ENCODE measurements at regions not wholly inside any gene's neighbourhood (a gene's known extent, or its start where the extent isn't known, plus 50 kb on each side); places are given as distances from the start of the nearest gene placed in this dataset.

GRCh38 chr11:95517453-95517852, 272.1 kb downstream of the FAM76B start:
- dilution Hi-C loops (cut with HindIII; ENCODE audit: low sequenced_read_pairs, unreplicated experiment): no loop called here
- CTCF ChIA-PET: interaction anchor here (0.8 kb wide), 1 partner anchor 347 kb away, joined by 3 read pairs; no protein-coding TSS in a partner anchor

More at GRCh38 chr11:95517453-95517852, 272.1 kb downstream of the FAM76B start:
- Histone ChIP-seq H4K5ac (ENCODE audit: low read depth, low read length) (no peak overlapping the region), H4K91ac (ENCODE audit: insufficient read depth, low read depth, low read length) (no peak overlapping the region; the same call in 1 of the 2 replicates), H3K4ac (ENCODE audit: low read depth, low read length) (no peak overlapping the region), H3K56ac (ENCODE audit: extremely low read depth, insufficient read depth, low read length) (no peak overlapping the region), H3K14ac (replicated peaks; ENCODE audit: low read depth, low read length) (no peak overlapping the region), H3K9me1 (ENCODE audit: insufficient read depth, low read length) (no peaks in the 10 kb centered on the region; the same call in 1 of the 2 replicates), H2AK5ac (ENCODE audit: low read depth, low read length) (no peak overlapping the region; the same call in 1 of the 2 replicates), H3K27ac (ENCODE audit: insufficient read depth, low read length) (no peak overlapping the region), H2BK120ac (ENCODE audit: low read depth, low read length) (no peak overlapping the region), H3K36me3 (ENCODE audit: control insufficient read depth, insufficient read depth, low read length) (no peaks in the 10 kb centered on the region), H3K4me1 (ENCODE audit: control insufficient read depth, insufficient read depth, low read length) (peaks cover 6% of the 10 kb centered on the region), H3K9me3 (ENCODE audit: control insufficient read depth, insufficient read depth, low read length) (no peaks in the 10 kb centered on the region), H2BK15ac (ENCODE audit: low read depth, low read length) (no peak overlapping the region), H3K9ac (ENCODE audit: low read depth, low read length) (no peak overlapping the region), H4K8ac (ENCODE audit: low read depth in 2 of 2, low read length in 2 of 2) (no peak overlapping the region), H2BK5ac (ENCODE audit: low read depth, low read length, poor library complexity, severe bottlenecking) (no peak overlapping the region), H3K4me3 (ENCODE audit: insufficient read depth, low read depth, low read length) (no peak overlapping the region), H4K20me1 (ENCODE audit: insufficient read depth, low read length) (0 out of 2 replicates have a peak, but pooled peaks cover under 1% of the 10 kb centered on the region), H2AFZ (replicated peaks; ENCODE audit: low read length, poor library complexity) (no peak overlapping the region), H3K23ac (ENCODE audit: low read depth, low read length) (no peak overlapping the region), H3K18ac (ENCODE audit: low read depth, low read length) (no peak overlapping the region), H3K4me2 (ENCODE audit: low read depth, low read length) (no peak overlapping the region), H2BK20ac (ENCODE audit: low read depth, low read length) (no peak overlapping the region), H3K79me1 (ENCODE audit: low read depth in 1 of 2, low read length in 2 of 2) (no peaks in the 10 kb centered on the region), H3K27me3 (ENCODE audit: control insufficient read depth, insufficient read depth, low read length) (no peaks in the 10 kb centered on the region), H2AK9ac (replicated peaks; ENCODE audit: low read depth, low read length, poor library complexity) (peak overlapping the region; percentile 59)
- intact Hi-C loops (cut with micrococcal nuclease) (no loop called here), in situ Hi-C loops (cut with MboI; ENCODE audit: low sequenced_read_pairs) (no loop called here)
- no peak for TF ChIP-seq CHD1 (IDR thresholded peaks at IDR 0.05; ENCODE audit: low read depth, low read length)
- TF ChIP-seq FOS (IDR thresholded peaks at IDR 0.05; ENCODE audit: low read depth, low read length): no peak
- TF ChIP-seq SMC3 (IDR thresholded peaks at IDR 0.05; ENCODE audit: low read depth, low read length): no peak
- no peak for TF ChIP-seq RAD21 (IDR thresholded peaks at IDR 0.05; ENCODE audit: low read length)
- TF ChIP-seq MXI1 (IDR thresholded peaks at IDR 0.05; ENCODE audit: borderline replicate concordance, low read depth, low read length): no peak
- TF ChIP-seq BHLHE40 (IDR thresholded peaks at IDR 0.05; ENCODE audit: low read depth, low read length): no peak
- POLR2A ChIA-PET (ENCODE audit: unreplicated experiment): no interaction called here
- BruUV-seq (replicated peaks): no TSS peak
- WGBS, 2 experiments (ENCODE audit: extremely low coverage in 2 of 2, insufficient read length in 1 of 2): no CpG with 5 or more reads among the region's 1 CpG
- ATAC-seq (ENCODE audit: low read depth) (no peak), DNase-seq (no peak)

All from IMR-90 (cell line).